ENCODE measurements at regions not wholly inside any gene's neighbourhood (a gene's known extent, or its start where the extent isn't known, plus 50 kb on each side); places are given as distances from the start of the nearest gene placed in this dataset.

- Histone ChIP-seq H4K20me1 (ENCODE audit: insufficient read depth, low read length) (no peaks in the 10 kb centered on the region), H3K27me3 (ENCODE audit: insufficient read depth, low read length) (no peaks in the 10 kb centered on the region), H3K4me2 (ENCODE audit: insufficient read depth, low read length) (no peak overlapping the region), H2AFZ (ENCODE audit: low read length) (no peak overlapping the region), H3K4me1 (ENCODE audit: insufficient read depth, low read length) (no peaks in the 10 kb centered on the region), H3K27ac (ENCODE audit: low read depth, low read length) (no peak overlapping the region), H3K79me2 (ENCODE audit: insufficient read depth, low read length) (no peaks in the 10 kb centered on the region), H3K9me3 (ENCODE audit: low read depth, low read length) (no peaks in the 10 kb centered on the region), H3K4me3 (ENCODE audit: insufficient read depth, low read length) (no peak overlapping the region), H3K36me3 (ENCODE audit: insufficient read depth, low read length) (no peaks in the 10 kb centered on the region)
- TF ChIP-seq CTCF (IDR thresholded peaks at IDR 0.05; ENCODE audit: extremely low read depth, low read depth, low read length), result no peak
- DNase-seq (ENCODE audit: insufficient read length, low spot score, missing footprints), result no peak
Observed at GRCh38 chr15:48012191-48012590, 108.6 kb upstream of the SLC24A5 start.

GRCh38 chr15:48016865-48017264 lies 103.9 kb upstream of the SLC24A5 start:
- no peak for TF ChIP-seq CTCF (IDR thresholded peaks at IDR 0.05; ENCODE audit: extremely low read depth, low read depth, low read length)
- no peaks in the 10 kb centered on the region for H3K79me2 ChIP-seq (ENCODE audit: insufficient read depth, low read length)
- DNase-seq (ENCODE audit: insufficient read length, low spot score, missing footprints), result no peak
- H3K27ac ChIP-seq (ENCODE audit: low read depth, low read length), result no peak overlapping the region
- H3K4me1 ChIP-seq (ENCODE audit: insufficient read depth, low read length), result no peaks in the 10 kb centered on the region
- H4K20me1 ChIP-seq (ENCODE audit: insufficient read depth, low read length), result no peaks in the 10 kb centered on the region
- H3K27me3 ChIP-seq (ENCODE audit: insufficient read depth, low read length), result no peaks in the 10 kb centered on the region
- no peak overlapping the region for H2AFZ ChIP-seq (ENCODE audit: low read length)
- no peaks in the 10 kb centered on the region for H3K36me3 ChIP-seq (ENCODE audit: insufficient read depth, low read length)
- no peak overlapping the region for H3K4me2 ChIP-seq (ENCODE audit: insufficient read depth, low read length)
- no peak overlapping the region for H3K4me3 ChIP-seq (ENCODE audit: insufficient read depth, low read length)
- H3K9me3 ChIP-seq (ENCODE audit: low read depth, low read length), result no peaks in the 10 kb centered on the region

- Histone ChIP-seq H3K4me2 (ENCODE audit: insufficient read depth, low read length) (no peak overlapping the region), H4K20me1 (ENCODE audit: insufficient read depth, low read length) (no peaks in the 10 kb centered on the region), H2AFZ (ENCODE audit: low read length) (no peak overlapping the region), H3K9me3 (ENCODE audit: low read depth, low read length) (no peaks in the 10 kb centered on the region), H3K4me3 (ENCODE audit: insufficient read depth, low read length) (no peak overlapping the region), H3K79me2 (ENCODE audit: insufficient read depth, low read length) (no peaks in the 10 kb centered on the region), H3K36me3 (ENCODE audit: insufficient read depth, low read length) (no peaks in the 10 kb centered on the region), H3K27me3 (ENCODE audit: insufficient read depth, low read length) (no peaks in the 10 kb centered on the region), H3K27ac (ENCODE audit: low read depth, low read length) (no peak overlapping the region), H3K4me1 (ENCODE audit: insufficient read depth, low read length) (no peaks in the 10 kb centered on the region)
- no peak for DNase-seq (ENCODE audit: insufficient read length, low spot score, missing footprints)
- no peak for TF ChIP-seq CTCF (IDR thresholded peaks at IDR 0.05; ENCODE audit: extremely low read depth, low read depth, low read length)
Observed at GRCh38 chr15:48017747-48018146, 103.0 kb upstream of the SLC24A5 start.

GRCh38 chr15:48020166-48020565 lies 100.6 kb upstream of the SLC24A5 start:
- Histone ChIP-seq H3K36me3 (ENCODE audit: insufficient read depth, low read length) (no peaks in the 10 kb centered on the region), H2AFZ (ENCODE audit: low read length) (no peak overlapping the region), H3K4me2 (ENCODE audit: insufficient read depth, low read length) (no peak overlapping the region), H3K4me1 (ENCODE audit: insufficient read depth, low read length) (no peaks in the 10 kb centered on the region), H3K79me2 (ENCODE audit: insufficient read depth, low read length) (no peaks in the 10 kb centered on the region), H3K9me3 (ENCODE audit: low read depth, low read length) (no peaks in the 10 kb centered on the region), H4K20me1 (ENCODE audit: insufficient read depth, low read length) (no peaks in the 10 kb centered on the region), H3K4me3 (ENCODE audit: insufficient read depth, low read length) (no peak overlapping the region), H3K27me3 (ENCODE audit: insufficient read depth, low read length) (no peaks in the 10 kb centered on the region), H3K27ac (ENCODE audit: low read depth, low read length) (no peak overlapping the region)
- TF ChIP-seq CTCF (IDR thresholded peaks at IDR 0.05; ENCODE audit: extremely low read depth, low read depth, low read length), result no peak
- DNase-seq (ENCODE audit: insufficient read length, low spot score, missing footprints), result no peak

All from osteoblast (primary cell).